ENCODE measurements at regions not wholly inside any gene's neighbourhood (a gene's known extent, or its start where the extent isn't known, plus 50 kb on each side); places are given as distances from the start of the nearest gene placed in this dataset.

- H3K4me1 ChIP-seq (ENCODE audit: low read depth, poor library complexity, severe bottlenecking), result no peaks in the 10 kb centered on the region
- no peak overlapping the region for H3K27ac ChIP-seq
- H3K4me3 ChIP-seq (IDR thresholded peaks at IDR 0.05; ENCODE audit: insufficient read depth, low read depth, low read length), result no peak overlapping the region
- H3K79me2 ChIP-seq (ENCODE audit: insufficient read depth, low read depth), result no peaks in the 10 kb centered on the region
- no peaks in the 10 kb centered on the region for H4K20me1 ChIP-seq (ENCODE audit: insufficient read depth)
- TF ChIP-seq CTCF (conservative IDR thresholded peaks at IDR 0.05; ENCODE audit: low read depth, low read length), result no peak
- H3K4me2 ChIP-seq, result no peak overlapping the region
- H3K27me3 ChIP-seq (ENCODE audit: insufficient read depth, low read depth), result no peaks in the 10 kb centered on the region
- no peak overlapping the region for H3K9ac ChIP-seq
- no peak overlapping the region for H2AFZ ChIP-seq (ENCODE audit: low read depth)
- H3K36me3 ChIP-seq (ENCODE audit: insufficient read depth), result no peaks in the 10 kb centered on the region
Measured at GRCh38 chr4:123266221-123266620, 130.4 kb upstream of the SPRY1 start.

- no peak overlapping the region for H3K4me3 ChIP-seq (IDR thresholded peaks at IDR 0.05; ENCODE audit: insufficient read depth, low read depth, low read length)
- no peak overlapping the region for H3K4me2 ChIP-seq
- H3K36me3 ChIP-seq (ENCODE audit: insufficient read depth), result no peaks in the 10 kb centered on the region
- H4K20me1 ChIP-seq (ENCODE audit: insufficient read depth), result no peaks in the 10 kb centered on the region
- no peak overlapping the region for H3K9ac ChIP-seq
- H3K4me1 ChIP-seq (ENCODE audit: low read depth, poor library complexity, severe bottlenecking), result no peaks in the 10 kb centered on the region
- no peak overlapping the region for H2AFZ ChIP-seq (ENCODE audit: low read depth)
- H3K79me2 ChIP-seq (ENCODE audit: insufficient read depth, low read depth), result no peaks in the 10 kb centered on the region
- no peak overlapping the region for H3K27ac ChIP-seq
- no peaks in the 10 kb centered on the region for H3K27me3 ChIP-seq (ENCODE audit: insufficient read depth, low read depth)
- no peak for TF ChIP-seq CTCF (conservative IDR thresholded peaks at IDR 0.05; ENCODE audit: low read depth, low read length)
Measured at GRCh38 chr4:123278755-123279154, 117.8 kb upstream of the SPRY1 start.

GRCh38 chr4:123283371-123283895, 113.2 kb upstream of the SPRY1 start:
- Histone ChIP-seq H3K36me3 (ENCODE audit: insufficient read depth) (no peaks in the 10 kb centered on the region), H3K4me3 (IDR thresholded peaks at IDR 0.05; ENCODE audit: insufficient read depth, low read depth, low read length) (no peak overlapping the region), H2AFZ (ENCODE audit: low read depth) (no peak overlapping the region), H3K27ac (no peak overlapping the region), H4K20me1 (ENCODE audit: insufficient read depth) (no peaks in the 10 kb centered on the region), H3K79me2 (ENCODE audit: insufficient read depth, low read depth) (no peaks in the 10 kb centered on the region), H3K27me3 (ENCODE audit: insufficient read depth, low read depth) (no peaks in the 10 kb centered on the region), H3K4me2 (no peak overlapping the region), H3K9ac (no peak overlapping the region), H3K4me1 (ENCODE audit: low read depth, poor library complexity, severe bottlenecking) (peaks cover 12% of the 10 kb centered on the region)
- no peak for TF ChIP-seq CTCF (conservative IDR thresholded peaks at IDR 0.05; ENCODE audit: low read depth, low read length)

GRCh38 chr4:123284168-123284567, 112.4 kb upstream of the SPRY1 start:
- no peak overlapping the region for H3K27ac ChIP-seq
- no peak overlapping the region for H3K4me3 ChIP-seq (IDR thresholded peaks at IDR 0.05; ENCODE audit: insufficient read depth, low read depth, low read length)
- no peaks in the 10 kb centered on the region for H3K36me3 ChIP-seq (ENCODE audit: insufficient read depth)
- H3K27me3 ChIP-seq (ENCODE audit: insufficient read depth, low read depth), result no peaks in the 10 kb centered on the region
- no peak overlapping the region for H3K4me2 ChIP-seq
- H4K20me1 ChIP-seq (ENCODE audit: insufficient read depth), result no peaks in the 10 kb centered on the region
- H3K79me2 ChIP-seq (ENCODE audit: insufficient read depth, low read depth), result no peaks in the 10 kb centered on the region
- no peak overlapping the region for H3K9ac ChIP-seq
- H3K4me1 ChIP-seq (ENCODE audit: low read depth, poor library complexity, severe bottlenecking), result peaks cover 19% of the 10 kb centered on the region
- no peak for TF ChIP-seq CTCF (conservative IDR thresholded peaks at IDR 0.05; ENCODE audit: low read depth, low read length)
- no peak overlapping the region for H2AFZ ChIP-seq (ENCODE audit: low read depth)

Measured in KMS-11 (cell line).